ENCODE measurements at regions not wholly inside any gene's neighbourhood (a gene's known extent, or its start where the extent isn't known, plus 50 kb on each side); places are given as distances from the start of the nearest gene placed in this dataset.
"Not testable (repeated sequence)": the region's sequence is repeated elsewhere in the genome, so short reads cannot be mapped to it uniquely, and the experiment has no call there.

GRCh38 chr10:109219935-109220605 is 703.2 kb downstream of the XPNPEP1 start:
- no peak for DNase-seq (ENCODE audit: low spot score)
- Histone ChIP-seq H3K27ac (no peak overlapping the region), H3K4me3 (no peak overlapping the region)
- TF ChIP-seq CTCF (IDR thresholded peaks at IDR 0.05) = no peak

GRCh38 chr10:109218207-109218606 is 705.1 kb downstream of the XPNPEP1 start:
- no peak for DNase-seq (ENCODE audit: low spot score)
- TF ChIP-seq CTCF (IDR thresholded peaks at IDR 0.05) = no peak
- Histone ChIP-seq H3K27ac (no peak overlapping the region), H3K4me3 (no peak overlapping the region)

- Histone ChIP-seq H3K27ac (no peak overlapping the region), H3K4me3 (no peak overlapping the region)
- no peak for TF ChIP-seq CTCF (IDR thresholded peaks at IDR 0.05)
- no peak for DNase-seq (ENCODE audit: low spot score)
Observed at GRCh38 chr10:109215291-109216075, 707.8 kb downstream of the XPNPEP1 start.

- H3K4me3 ChIP-seq; DNase-seq (ENCODE audit: low spot score); H3K27ac ChIP-seq: not testable (repeated sequence)
Observed at GRCh38 chr10:109214891-109215290, 708.4 kb downstream of the XPNPEP1 start.

- no peak overlapping the region for H3K27ac ChIP-seq
- no peak for TF ChIP-seq CTCF (IDR thresholded peaks at IDR 0.05)
- no peak overlapping the region for H3K4me3 ChIP-seq
- DNase-seq (ENCODE audit: low spot score) = no peak
Observed at GRCh38 chr10:109207361-109207760, 716.0 kb downstream of the XPNPEP1 start.

- Histone ChIP-seq H3K27ac (no peak overlapping the region), H3K4me3 (no peak overlapping the region)
- TF ChIP-seq CTCF (IDR thresholded peaks at IDR 0.05) = no peak
- no peak for DNase-seq (ENCODE audit: low spot score)
Observed at GRCh38 chr10:109205929-109206585, 717.3 kb downstream of the XPNPEP1 start.

GRCh38 chr10:109203646-109204353 is 719.5 kb downstream of the XPNPEP1 start:
- no peak for TF ChIP-seq CTCF (IDR thresholded peaks at IDR 0.05)
- no peak for DNase-seq (ENCODE audit: low spot score)
- Histone ChIP-seq H3K4me3 (no peak overlapping the region), H3K27ac (no peak overlapping the region)
